DND-41 (cell line): ENCODE measurements at regions not wholly inside any gene's neighbourhood (a gene's known extent, or its start where the extent isn't known, plus 50 kb on each side); places are given as distances from the start of the nearest gene placed in this dataset.
A peak's percentile ranks its signal among the peaks of the same experiment; 100 is the strongest.
"Not testable (repeated sequence)": the region's sequence is repeated elsewhere in the genome, so short reads cannot be mapped to it uniquely, and the experiment has no call there.

Source experiments
- ATAC-seq: fragments of 200-7000 bp; cut with Tn5 transposase; 3 replicates; pipeline ENCODE4 v1.9.1; 2021; ENCODE audit warnings: low read depth; ENCODE audit not compliant: insufficient read depth
- DNase-seq: peaks from one replicate; pipeline ENCODE4 v3.0.0-alpha.2; 2020
- H2AFZ ChIP-seq: 2 replicates; pipeline ENCODE4 v1.6.0; 2012; ENCODE audit warnings: low read depth, low read length
- H3K27ac ChIP-seq: 2 replicates; pipeline ENCODE4 v1.5.1; 2012; ENCODE audit warnings: low read length, inconsistent platforms
- H3K27me3 ChIP-seq: fragments of 200-600 bp; sonication (generic); 2 replicates; pipeline ENCODE4 v1.6.0; 2012; ENCODE audit warnings: low read length, mild to moderate bottlenecking, inconsistent platforms; ENCODE audit not compliant: insufficient read depth, poor library complexity
- H3K36me3 ChIP-seq: 2 replicates; pipeline ENCODE4 v1.5.1; 2012; ENCODE audit warnings: low read length, inconsistent platforms; ENCODE audit not compliant: insufficient read depth
- H3K4me1 ChIP-seq: 2 replicates; pipeline ENCODE4 v1.5.1; 2012; ENCODE audit warnings: mild to moderate bottlenecking, low read length; ENCODE audit not compliant: insufficient read depth
- H3K4me2 ChIP-seq: 2 replicates; pipeline ENCODE4 v1.6.0; 2012; ENCODE audit warnings: mild to moderate bottlenecking, moderate library complexity, low read length, inconsistent platforms; ENCODE audit not compliant: insufficient read depth
- H3K4me3 ChIP-seq, 2 experiments: fragments of 200-600 bp in 1 of 2; shearing (Covaris generic) in 1 of 2; 2 replicates each; pipeline ENCODE4 v1.5.1; 2012 to 2016; ENCODE audit warnings: inconsistent platforms in 2 of 2, low read length in 2 of 2, mild to moderate bottlenecking in 2 of 2, low read depth in 1 of 2, moderate library complexity in 1 of 2
- H3K79me2 ChIP-seq: 2 replicates; pipeline ENCODE4 v1.6.0; 2012; ENCODE audit warnings: low read length, inconsistent platforms; ENCODE audit not compliant: insufficient read depth
- H3K9ac ChIP-seq: 2 replicates; pipeline ENCODE4 v1.6.0; 2012; ENCODE audit warnings: low read depth, mild to moderate bottlenecking, inconsistent platforms, low read length, moderate library complexity
- H3K9me3 ChIP-seq: 2 replicates; pipeline ENCODE4 v1.5.1; 2012; ENCODE audit warnings: low read length, moderate library complexity, mild to moderate bottlenecking, inconsistent platforms; ENCODE audit not compliant: insufficient read depth, severe bottlenecking
- H4K20me1 ChIP-seq: 2 replicates; pipeline ENCODE4 v1.6.0; 2012; ENCODE audit warnings: low read length; ENCODE audit not compliant: insufficient read depth

DNA sequence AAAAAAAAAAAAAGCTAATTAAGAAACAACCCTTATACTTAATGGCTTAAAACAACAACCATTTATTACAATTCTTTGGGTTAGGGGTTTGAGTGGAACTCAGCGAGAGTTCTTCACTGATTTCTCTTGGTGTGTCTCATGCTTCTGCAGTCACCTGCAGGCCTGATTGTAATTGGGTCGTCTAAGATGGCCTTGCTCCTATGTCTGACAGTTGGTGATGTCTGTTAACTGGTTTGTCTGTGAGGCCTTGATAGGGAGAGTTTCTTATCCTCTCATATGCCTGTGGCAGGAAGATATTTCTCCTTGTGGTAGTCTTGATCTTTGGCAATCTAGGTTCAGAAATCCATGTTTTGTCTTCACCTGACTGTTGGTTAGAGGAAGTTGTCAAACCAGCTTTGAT lies 85.2 kb upstream of the NUTM2F start:
- not testable (repeated sequence) for H3K27me3 ChIP-seq, DNase-seq, H3K4me2 ChIP-seq, H3K4me1 ChIP-seq, H2AFZ ChIP-seq, H3K4me3 ChIP-seq, H3K27ac ChIP-seq, H3K36me3 ChIP-seq, H3K9ac ChIP-seq, H3K9me3 ChIP-seq, H4K20me1 ChIP-seq
- peaks cover 29% of the 10 kb centered on the region for H3K79me2 ChIP-seq
- peak; percentile 47; the same call in 2 of the 3 replicates for ATAC-seq

DNA sequence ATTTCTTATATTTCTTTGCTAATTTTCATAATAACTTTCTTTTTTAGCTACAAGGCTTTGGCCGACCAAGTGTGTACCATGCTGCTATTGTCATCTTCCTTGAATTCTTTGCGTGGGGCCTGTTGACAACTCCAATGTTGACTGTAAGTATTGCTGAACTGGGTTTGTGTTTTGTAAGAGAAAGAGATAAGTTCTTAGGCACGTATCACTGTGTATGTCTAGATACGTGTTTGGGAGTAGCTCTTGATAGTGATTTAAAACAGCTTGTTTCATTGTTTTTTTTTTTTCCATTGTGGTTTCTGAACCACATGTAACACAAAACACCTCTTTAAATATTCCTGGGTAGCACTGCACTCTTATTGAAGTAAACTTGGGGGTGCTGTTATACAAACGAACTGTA lies 86.7 kb upstream of the NUTM2F start:
- H3K4me2 ChIP-seq, H3K9me3 ChIP-seq, ATAC-seq, H3K27ac ChIP-seq, H3K9ac ChIP-seq, H4K20me1 ChIP-seq, H2AFZ ChIP-seq, H3K36me3 ChIP-seq, H3K27me3 ChIP-seq, DNase-seq, H3K4me1 ChIP-seq, H3K4me3 ChIP-seq: not testable (repeated sequence)
- peaks cover 24% of the 10 kb centered on the region for H3K79me2 ChIP-seq

DNA sequence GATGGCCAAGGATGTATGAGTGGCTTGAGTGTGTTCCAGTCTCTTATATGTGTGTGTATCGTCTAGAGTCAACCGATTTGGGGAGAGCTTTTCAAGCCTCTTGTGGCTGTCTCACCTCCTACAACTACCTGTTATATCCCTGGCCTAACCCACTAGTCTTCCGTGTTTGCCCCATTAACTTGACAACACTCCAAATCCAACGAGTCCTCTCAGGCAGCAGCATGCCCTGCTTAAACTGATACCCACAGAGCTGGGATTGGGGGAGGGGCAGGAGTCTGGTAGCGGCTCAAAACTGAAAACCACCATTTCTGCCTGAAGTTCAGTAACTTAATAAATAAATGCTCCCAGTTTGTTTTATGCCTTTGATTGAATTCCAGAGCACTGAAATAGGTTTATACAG lies 91.7 kb upstream of the NUTM2F start:
- not testable (repeated sequence) for H3K9me3 ChIP-seq, H3K27ac ChIP-seq, H3K4me1 ChIP-seq, H3K4me3 ChIP-seq, H3K9ac ChIP-seq, H3K4me2 ChIP-seq, H3K36me3 ChIP-seq, ATAC-seq, H3K27me3 ChIP-seq, H2AFZ ChIP-seq, H4K20me1 ChIP-seq, H3K79me2 ChIP-seq
- peak; percentile 16 for DNase-seq

DNA sequence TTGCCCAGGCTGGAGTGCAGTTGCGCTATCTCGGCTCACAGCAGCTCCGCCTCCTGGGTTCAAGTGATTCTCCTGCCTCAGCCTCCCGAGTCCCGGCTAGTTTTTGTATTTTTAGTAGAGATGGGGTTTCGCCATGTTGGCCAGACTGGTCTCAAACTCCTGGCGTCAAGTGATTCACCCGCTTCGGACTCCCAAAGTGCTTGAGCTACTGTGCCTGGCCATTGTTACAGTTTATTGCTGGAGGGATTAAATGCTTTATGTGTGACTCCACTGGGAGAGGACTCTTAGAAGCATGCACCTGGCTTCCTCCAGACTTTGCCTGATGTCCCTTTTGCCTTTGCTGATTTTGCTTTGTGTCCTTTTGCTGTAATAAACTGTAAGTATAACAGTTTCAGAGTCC lies 93.5 kb upstream of the NUTM2F start:
- H4K20me1 ChIP-seq, DNase-seq, H3K36me3 ChIP-seq, H3K27ac ChIP-seq, H3K9ac ChIP-seq, H3K4me3 ChIP-seq, H3K4me2 ChIP-seq, H3K27me3 ChIP-seq, H3K9me3 ChIP-seq, ATAC-seq, H2AFZ ChIP-seq, H3K4me1 ChIP-seq, H3K79me2 ChIP-seq: not testable (repeated sequence)

DNA sequence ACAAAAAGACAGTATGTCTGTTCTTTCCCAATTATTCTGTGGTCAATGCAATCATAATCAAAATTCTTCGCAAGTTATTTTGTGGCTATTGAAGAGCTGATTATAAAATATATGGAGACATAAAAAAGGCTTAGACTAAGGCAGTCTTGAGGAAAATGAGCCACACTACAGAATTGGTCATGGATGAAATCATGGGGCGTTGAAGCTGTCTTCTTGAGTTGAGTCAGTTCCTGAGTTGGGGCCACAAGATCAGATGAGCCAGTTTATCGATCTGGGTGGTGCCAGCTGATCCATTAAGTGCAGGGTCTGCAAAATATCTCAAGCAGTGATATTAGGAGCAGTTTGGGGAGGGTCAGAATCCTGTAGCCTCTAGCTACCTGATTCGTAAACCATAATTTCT lies 96.9 kb upstream of the NUTM2F start:
- not testable (repeated sequence) for H3K27me3 ChIP-seq, H4K20me1 ChIP-seq, H3K27ac ChIP-seq, H3K4me2 ChIP-seq, H3K4me1 ChIP-seq, H3K79me2 ChIP-seq, H3K4me3 ChIP-seq, DNase-seq, H3K9me3 ChIP-seq, H3K36me3 ChIP-seq, H2AFZ ChIP-seq, ATAC-seq, H3K9ac ChIP-seq

DNA sequence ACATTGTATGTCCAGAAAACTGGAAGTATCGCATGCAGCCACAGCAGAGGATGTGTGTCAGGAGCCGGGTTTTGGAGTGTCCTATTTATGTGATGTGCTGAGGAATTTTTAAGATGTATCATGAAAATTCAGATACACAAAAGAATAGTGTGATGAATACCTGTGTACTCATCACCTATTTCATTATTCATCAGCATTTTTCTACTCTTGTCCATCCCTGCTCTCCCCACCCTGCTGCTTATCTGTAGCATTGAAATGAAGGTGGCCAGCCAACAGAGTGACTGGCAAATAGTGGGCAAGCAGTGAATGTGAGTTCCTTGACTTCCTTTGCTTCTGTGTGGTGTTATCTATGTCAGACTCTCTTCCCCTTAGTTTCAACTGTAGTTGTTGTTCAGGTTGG lies 108.7 kb upstream of the NUTM2F start:
- not testable (repeated sequence) for H2AFZ ChIP-seq, ATAC-seq, H3K79me2 ChIP-seq, H3K27ac ChIP-seq, H4K20me1 ChIP-seq, H3K4me2 ChIP-seq, DNase-seq, H3K9ac ChIP-seq, H3K9me3 ChIP-seq, H3K4me3 ChIP-seq, H3K27me3 ChIP-seq, H3K4me1 ChIP-seq
- peaks cover 21% of the 10 kb centered on the region; the same call in 1 of the 2 replicates for H3K36me3 ChIP-seq

DNA sequence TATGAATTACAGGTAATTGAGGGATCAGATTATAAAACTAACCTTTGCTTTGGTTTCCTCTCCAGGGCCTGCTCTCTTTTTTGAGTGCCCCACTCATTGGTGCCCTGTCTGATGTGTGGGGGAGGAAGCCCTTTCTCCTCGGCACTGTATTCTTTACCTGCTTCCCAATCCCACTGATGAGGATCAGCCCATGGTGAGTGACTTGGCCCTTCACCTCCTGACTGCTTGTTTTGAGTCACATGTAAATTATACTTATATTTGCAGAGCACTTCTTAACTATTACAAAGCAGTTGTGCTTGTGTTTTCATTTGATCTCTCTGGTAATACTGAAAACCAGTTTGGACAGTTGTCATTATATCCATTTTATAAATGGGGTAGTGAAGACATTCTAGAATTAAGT lies 109.9 kb upstream of the NUTM2F start:
- not testable (repeated sequence) for H4K20me1 ChIP-seq, H3K9me3 ChIP-seq, H3K4me2 ChIP-seq, H2AFZ ChIP-seq, DNase-seq, H3K9ac ChIP-seq, H3K79me2 ChIP-seq, H3K4me3 ChIP-seq, ATAC-seq, H3K4me1 ChIP-seq, H3K27ac ChIP-seq, H3K27me3 ChIP-seq
- H3K36me3 ChIP-seq, result peaks cover 28% of the 10 kb centered on the region

DNA sequence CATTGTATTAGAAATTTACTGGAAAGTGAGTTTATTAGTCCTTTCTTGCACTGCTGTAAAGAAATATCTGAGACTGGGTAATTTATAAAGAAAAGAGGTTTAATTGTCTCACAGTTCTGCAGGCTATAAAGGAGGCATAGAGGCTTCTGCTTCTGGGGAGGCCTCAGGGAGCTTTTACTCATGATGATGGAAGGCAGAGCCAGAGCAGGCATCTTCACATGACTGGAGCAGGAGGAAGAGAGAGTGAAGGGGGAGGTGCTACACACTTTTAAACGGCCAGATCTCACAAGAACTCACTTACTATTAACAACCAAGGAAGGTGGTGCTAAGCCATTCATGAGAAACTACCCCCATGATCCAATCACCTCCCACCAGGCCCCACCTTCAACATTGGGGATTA lies 112.7 kb upstream of the NUTM2F start:
- not testable (repeated sequence) for H3K27me3 ChIP-seq, H3K9ac ChIP-seq, H3K9me3 ChIP-seq, H3K4me1 ChIP-seq, H4K20me1 ChIP-seq, H2AFZ ChIP-seq, H3K27ac ChIP-seq, H3K4me3 ChIP-seq, H3K4me2 ChIP-seq, DNase-seq, H3K79me2 ChIP-seq, ATAC-seq
- H3K36me3 ChIP-seq, result peaks cover 52% of the 10 kb centered on the region
